ENCODE measurements at regions not wholly inside any gene's neighbourhood (a gene's known extent, or its start where the extent isn't known, plus 50 kb on each side); places are given as distances from the start of the nearest gene placed in this dataset.

DNA sequence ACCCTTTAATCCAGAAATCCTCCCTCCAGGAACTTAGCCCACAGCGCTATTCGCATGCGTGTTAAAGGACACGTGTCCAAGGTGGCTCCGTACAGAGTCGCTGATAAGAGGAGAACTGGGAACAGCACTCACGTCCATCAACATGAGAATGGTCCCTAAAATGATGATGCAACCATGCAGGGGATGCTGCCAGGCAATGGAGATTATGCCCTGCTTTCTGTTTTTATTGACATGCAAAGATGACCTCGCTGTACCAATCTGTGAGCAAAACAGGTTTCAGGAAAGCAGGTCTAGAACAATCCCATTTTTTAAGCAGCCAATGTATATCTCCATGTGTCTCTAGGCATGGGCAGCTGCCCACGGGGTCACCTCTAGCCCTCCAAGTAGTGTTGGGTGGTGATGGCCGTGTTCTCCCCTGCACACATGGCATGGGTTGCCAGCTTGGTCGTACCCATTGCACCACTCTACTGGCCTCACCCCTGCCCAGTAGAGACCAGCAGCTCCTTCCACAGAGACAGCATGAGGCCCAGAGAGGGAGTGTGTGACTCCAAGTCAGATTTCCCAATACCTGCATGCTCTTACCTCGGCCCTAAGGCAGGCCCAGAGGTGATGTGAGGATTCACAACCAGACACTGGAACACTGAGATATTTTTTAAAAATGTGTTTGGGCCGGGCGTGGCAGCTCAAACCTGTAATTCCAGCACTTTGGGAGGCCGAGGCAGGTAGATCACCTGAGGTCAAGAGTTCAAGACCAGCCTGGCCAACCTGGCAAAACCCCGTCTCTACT is 68.3 kb upstream of the LINC01488 start:
- TF ChIP-seq, protein P1, sequence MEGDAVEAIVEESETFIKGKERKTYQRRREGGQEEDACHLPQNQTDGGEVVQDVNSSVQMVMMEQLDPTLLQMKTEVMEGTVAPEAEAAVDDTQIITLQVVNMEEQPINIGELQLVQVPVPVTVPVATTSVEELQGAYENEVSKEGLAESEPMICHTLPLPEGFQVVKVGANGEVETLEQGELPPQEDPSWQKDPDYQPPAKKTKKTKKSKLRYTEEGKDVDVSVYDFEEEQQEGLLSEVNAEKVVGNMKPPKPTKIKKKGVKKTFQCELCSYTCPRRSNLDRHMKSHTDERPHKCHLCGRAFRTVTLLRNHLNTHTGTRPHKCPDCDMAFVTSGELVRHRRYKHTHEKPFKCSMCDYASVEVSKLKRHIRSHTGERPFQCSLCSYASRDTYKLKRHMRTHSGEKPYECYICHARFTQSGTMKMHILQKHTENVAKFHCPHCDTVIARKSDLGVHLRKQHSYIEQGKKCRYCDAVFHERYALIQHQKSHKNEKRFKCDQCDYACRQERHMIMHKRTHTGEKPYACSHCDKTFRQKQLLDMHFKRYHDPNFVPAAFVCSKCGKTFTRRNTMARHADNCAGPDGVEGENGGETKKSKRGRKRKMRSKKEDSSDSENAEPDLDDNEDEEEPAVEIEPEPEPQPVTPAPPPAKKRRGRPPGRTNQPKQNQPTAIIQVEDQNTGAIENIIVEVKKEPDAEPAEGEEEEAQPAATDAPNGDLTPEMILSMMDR (conservative IDR thresholded peaks at IDR 0.05; ENCODE audit: low read depth): no peak
- POLR2A ChIA-PET (ENCODE audit: low non-redundant PET): no interaction called here
- DNase-seq (ENCODE audit: low spot score): no peak
- H3K27ac ChIP-seq: no peak overlapping the region
- CTCF ChIA-PET: no interaction called here

DNA sequence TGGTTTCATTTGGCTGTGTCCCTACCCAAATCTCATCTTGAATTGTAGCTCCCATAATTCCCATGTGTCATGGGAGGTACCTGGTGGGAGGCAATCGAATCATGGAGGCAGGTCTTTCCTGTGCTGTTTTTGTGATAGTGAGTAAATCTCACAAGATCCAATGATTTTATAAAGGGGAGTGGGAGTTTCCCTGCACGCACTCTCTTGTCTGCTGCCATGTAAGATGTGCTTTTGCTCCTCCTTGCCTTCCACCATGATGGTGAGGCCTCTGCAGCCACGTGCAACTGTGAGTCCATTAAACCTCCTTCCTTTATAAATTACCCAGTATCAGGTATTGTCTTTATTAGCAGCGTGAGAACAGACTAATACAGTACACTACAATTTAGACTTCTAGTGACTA is 67.5 kb upstream of the LINC01488 start:
- ChIA-PET CTCF (no interaction called here), POLR2A (ENCODE audit: low non-redundant PET) (no interaction called here)
- TF ChIP-seq, protein P1 (conservative IDR thresholded peaks at IDR 0.05; ENCODE audit: low read depth): no peak
- no peak overlapping the region for H3K27ac ChIP-seq
- no peak for DNase-seq (ENCODE audit: low spot score)

DNA sequence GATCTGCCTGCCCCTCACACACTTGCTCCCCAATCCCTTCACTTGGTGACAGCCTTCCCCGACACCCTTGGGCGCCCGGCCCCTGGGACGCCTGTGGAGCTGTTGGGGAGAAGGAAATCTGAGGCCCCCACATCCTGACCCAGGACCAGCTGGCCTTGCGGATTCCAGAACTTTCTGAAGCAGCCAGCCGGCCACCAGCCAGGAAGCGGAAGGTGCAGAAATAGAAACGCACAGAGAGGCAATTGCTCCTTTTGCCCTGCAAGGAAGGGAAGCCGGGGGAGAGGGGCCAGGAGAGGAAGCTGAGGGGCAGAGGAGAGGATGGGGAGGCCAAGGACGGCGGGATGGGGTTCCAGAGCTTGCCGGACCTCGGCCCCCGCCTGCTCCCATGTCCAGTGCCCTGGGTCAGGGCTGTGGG is 66.7 kb upstream of the LINC01488 start:
- POLR2A ChIA-PET (ENCODE audit: low non-redundant PET): no interaction called here
- H3K27ac ChIP-seq: no peak overlapping the region
- CTCF ChIA-PET: interaction anchor here (0.7 kb wide), 1 partner anchor 19 kb away, joined by 5 read pairs; no protein-coding TSS in a partner anchor
- TF ChIP-seq, protein P1 (conservative IDR thresholded peaks at IDR 0.05; ENCODE audit: low read depth): no peak
- DNase-seq (ENCODE audit: low spot score): no peak

DNA sequence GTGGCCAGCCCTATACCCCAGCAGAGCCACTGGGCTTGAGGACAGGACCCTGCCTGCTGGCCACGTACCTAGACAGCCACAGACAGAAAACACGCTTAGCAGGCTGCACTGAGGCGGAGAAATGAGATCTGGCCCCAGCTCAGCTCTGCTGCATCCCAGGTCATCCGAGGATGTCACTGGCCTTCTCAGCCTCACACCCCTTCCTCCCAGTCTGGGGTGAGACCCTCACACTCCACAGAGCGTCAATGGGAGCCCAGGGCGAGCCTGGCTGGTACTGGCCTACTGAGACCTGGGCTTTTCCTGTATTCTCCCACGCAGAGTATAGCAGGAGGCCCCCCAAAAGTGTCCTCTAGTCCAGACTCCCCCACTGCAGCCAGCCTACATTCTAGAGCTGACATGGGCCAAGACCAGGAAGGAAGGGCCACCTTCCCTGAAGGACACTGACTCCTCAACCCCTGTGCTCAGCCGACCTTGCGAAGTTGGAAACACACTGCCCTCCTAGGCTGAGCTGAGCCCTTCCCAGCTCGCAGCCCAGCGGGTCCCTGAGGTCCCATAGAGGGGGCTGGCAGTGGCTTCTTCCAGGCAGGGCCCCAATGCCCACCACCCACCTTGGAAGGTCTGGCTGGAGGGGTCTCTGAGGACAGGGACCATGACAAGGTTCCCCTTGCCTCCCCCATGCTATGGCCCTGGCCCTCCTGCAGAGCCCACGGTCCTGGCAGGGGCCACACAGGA is 65.9 kb upstream of the LINC01488 start:
- ChIA-PET POLR2A (ENCODE audit: low non-redundant PET) (no interaction called here), CTCF (no interaction called here)
- TF ChIP-seq, protein P1 (conservative IDR thresholded peaks at IDR 0.05; ENCODE audit: low read depth): no peak
- H3K27ac ChIP-seq: no peak overlapping the region; the same call in 1 of the 2 replicates
- no peak for DNase-seq (ENCODE audit: low spot score)

DNA sequence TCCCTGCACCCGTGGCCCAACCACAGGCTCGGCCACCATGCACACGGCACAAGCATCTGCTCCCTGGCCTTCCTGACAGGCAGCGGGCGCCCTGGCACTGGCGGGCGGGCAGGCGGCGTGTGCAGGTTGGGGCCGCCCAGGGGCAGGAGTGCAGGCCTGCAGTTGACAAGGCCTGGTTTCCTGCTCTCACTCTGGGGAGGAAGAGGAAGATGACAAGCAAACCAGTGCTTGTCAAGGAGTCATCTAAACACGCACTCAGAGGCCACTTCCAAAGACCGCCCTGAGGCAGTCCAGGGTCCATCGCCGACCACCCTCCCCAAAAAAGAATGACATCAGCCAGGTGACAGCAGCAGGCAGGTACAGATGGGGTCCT is 65.3 kb upstream of the LINC01488 start:
- H3K27ac ChIP-seq: no peak overlapping the region; the same call in 1 of the 2 replicates
- ChIA-PET CTCF (no interaction called here), POLR2A (ENCODE audit: low non-redundant PET) (interaction anchor here (0.7 kb wide), 1 partner anchor 10 kb away, joined by 5 read pairs; no protein-coding TSS in a partner anchor)
- no peak for DNase-seq (ENCODE audit: low spot score)
- TF ChIP-seq, protein P1 (conservative IDR thresholded peaks at IDR 0.05; ENCODE audit: low read depth): no peak

DNA sequence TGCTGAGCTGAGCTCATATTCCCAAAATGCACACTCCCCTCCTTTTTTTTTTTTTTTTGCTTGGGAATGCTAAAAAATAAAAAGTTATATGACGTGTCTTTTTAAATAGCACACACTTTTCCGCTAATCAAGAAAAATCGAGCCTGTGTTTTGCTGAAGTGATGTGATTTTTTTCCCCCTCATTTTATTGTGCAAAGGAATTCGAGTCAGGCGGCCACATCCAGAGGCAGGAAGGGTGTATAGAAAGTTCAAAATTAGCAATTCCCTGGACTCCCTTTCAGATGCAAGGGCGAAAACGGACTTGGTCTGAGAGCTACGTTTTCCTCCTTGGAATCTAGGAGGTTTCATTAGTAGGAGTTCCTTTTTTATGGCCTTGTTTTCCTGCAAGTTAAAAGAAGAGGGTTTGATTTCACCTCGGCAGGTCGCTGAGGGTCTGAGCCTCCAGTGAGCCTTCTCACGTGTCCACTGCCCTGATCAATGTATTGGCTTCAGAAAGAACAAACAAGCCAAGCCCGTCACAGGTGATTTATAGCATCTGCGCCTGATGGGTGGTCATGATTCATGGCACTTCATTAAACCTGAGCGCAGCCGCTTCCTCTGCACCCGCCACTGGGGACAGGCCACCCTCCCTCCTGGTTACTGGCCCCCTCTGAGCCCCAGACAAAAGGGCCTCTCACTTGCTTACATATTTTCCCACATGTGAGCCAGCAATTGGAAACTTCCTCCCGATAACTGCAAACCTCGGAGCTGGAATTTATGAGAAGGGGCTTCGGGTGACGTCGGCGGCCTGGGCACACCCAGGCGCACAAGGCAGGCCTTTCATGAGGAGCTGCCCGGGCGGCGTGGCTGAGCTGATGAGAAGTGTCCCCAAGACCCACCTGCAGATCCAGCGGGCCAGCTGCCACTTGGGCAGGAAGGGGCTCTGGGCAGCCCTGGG is 64.4 kb upstream of the LINC01488 start:
- ChIA-PET POLR2A (ENCODE audit: low non-redundant PET) (interaction anchor here (0.7 kb wide), 1 partner anchor 10 kb away, joined by 5 read pairs; no protein-coding TSS in a partner anchor), CTCF (no interaction called here)
- no peak overlapping the region for H3K27ac ChIP-seq

More for the DNA sequence above, 64.4 kb upstream of the LINC01488 start:
- DNase-seq (ENCODE audit: low spot score): no peak
- TF ChIP-seq, protein P1 (conservative IDR thresholded peaks at IDR 0.05; ENCODE audit: low read depth): no peak

Measured in RWPE1 (cell line).